ENCODE measurements at regions not wholly inside any gene's neighbourhood (a gene's known extent, or its start where the extent isn't known, plus 50 kb on each side); places are given as distances from the start of the nearest gene placed in this dataset.

DNA sequence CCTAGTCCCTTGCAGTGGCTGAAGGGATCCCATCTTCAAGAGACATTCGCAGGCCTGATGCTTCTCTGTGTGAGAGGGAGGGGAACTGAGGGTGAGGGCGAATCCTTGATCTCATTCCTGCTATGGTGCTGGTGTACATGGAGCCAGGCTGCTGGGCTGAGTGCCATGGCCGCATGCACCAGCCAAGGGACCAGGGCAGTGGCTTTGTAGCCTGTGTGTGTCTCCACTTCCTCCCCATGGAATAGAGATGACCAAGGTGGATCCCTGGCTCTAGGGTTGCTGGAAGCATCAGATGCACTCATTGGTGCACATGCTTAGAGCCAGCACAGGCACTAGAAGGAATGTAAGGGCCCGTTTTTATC is 195.0 kb downstream of the FOXL1 start:
- no peak for DNase-seq (ENCODE audit: low spot score)

- DNase-seq (ENCODE audit: low spot score): no peak
Measured at GRCh38 chr16:86774931-86775330, 196.6 kb downstream of the FOXL1 start.

- no peak for DNase-seq (ENCODE audit: low spot score)
Measured at GRCh38 chr16:86775511-86775921, 197.2 kb downstream of the FOXL1 start.

DNA sequence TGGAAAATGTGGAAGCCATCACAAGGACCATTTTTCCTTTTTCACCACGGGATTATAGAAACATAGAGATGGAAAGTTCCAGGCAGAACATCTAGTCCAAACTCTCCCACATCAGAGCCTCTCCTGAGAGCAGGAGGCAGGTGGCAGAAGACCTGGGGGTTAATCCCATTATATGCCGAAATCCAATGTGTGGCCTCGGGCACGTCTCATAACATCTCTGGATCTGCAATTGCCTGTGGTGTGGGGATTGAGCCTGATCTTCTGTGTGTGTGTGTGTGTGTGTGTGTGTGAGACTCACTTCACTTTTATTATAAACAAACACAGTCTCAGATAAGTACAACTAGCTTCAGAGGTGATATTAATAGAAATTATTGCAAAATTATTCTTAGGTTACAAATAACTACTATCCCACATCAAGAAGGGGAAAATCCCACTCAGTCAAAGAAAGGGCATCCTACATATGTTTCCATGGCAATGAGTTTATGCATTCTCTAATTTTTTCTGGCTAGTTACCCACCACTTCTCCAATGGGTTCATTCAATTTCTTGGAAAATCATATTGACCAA is 199.1 kb downstream of the FOXL1 start:
- no peak for DNase-seq (ENCODE audit: low spot score)

DNA sequence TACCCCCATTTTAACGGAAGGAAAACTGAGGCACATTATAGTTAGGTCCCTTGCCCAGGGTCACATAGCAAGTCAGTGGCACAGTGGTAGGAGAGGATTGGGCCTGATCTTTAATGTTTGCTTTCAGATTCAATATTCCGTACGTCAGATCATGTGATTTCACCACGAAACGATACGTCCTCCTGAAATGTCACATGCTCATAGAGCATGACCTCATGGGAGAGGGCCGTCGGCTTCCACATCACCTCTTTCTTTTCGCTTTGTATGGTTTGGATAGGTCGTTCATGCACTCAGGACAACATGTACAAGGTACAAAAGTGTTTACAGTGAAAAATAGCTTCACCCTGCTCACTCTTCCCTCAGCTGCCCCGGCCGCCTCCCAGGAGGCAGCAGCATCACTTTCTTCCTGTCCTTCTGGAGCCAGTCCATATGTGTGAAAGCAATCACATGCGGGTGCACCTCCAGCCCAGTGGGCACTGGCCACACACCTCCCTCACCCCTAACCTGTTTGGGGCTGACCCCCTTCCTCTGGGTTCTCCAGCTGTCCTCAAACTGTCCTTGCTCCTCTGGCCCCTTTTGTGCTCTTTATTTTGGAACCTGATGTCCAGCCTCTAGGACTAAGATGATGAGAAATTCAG is 199.9 kb downstream of the FOXL1 start:
- no peak for DNase-seq (ENCODE audit: low spot score)

GRCh38 chr16:86778978-86779377 is 200.6 kb downstream of the FOXL1 start:
- DNase-seq (ENCODE audit: low spot score): no peak

DNA sequence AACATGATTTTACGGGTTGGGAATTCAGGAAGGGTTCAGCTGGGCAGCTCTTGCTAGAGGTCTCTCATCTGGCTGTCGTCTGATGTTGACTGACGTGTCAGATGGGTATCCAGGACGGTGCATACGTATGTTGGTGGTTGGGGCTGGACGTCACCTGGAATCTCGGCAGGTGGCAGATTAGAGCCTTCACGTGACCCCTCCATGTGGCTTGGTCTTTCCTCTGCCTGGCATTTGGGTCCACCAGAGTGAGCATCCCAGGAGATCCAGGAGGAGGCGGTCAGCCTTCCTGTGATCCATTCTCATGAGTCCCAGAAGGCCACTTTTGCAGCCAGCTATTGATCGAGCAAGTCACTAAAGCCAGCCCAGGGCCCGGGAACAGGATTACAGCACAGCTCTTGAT is 202.7 kb downstream of the FOXL1 start:
- no peak for DNase-seq (ENCODE audit: low spot score)

- no peak for DNase-seq (ENCODE audit: low spot score)
Measured at GRCh38 chr16:86783636-86784626, 205.6 kb downstream of the FOXL1 start.

DNA sequence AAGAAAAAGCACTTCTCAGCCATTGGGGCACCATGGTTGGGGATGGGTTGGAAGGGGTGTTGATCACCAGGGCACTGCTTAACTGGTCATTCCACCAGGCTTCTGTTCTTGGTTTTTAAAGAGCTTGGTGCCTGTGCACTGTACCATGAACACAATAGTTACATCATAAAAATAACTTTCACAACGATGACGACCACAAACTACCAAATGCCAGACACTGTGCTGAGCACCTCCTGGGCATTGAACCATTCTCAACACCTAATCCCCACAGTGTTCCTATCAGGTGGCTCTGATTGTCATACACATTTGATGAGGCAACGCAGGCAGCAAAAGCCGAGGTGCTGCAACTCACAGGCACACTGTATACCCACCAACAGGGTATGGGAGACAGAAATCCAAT is 208.0 kb downstream of the FOXL1 start:
- no peak for DNase-seq (ENCODE audit: low spot score)

DNA sequence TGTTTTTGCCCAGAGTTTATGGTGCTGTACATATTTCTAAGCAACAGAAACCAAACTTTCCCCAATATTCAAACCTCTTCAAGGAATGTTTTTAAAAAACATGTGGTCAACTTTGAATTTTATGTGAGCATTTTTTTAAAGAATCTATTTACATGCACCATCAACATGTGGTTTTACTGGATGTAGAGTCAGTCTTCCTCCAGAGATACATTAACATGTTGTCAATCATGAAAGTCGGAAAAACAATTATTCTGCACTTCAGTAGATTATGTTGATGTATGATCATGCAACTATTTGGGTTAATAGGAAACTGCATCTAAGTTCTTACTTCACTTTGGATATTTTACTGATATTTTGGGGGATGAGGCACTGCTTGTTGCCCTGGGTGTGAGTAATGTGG is 208.6 kb downstream of the FOXL1 start:
- DNase-seq (ENCODE audit: low spot score): no peak

- no peak for DNase-seq (ENCODE audit: low spot score)
Measured at GRCh38 chr16:86787538-86787937, 209.2 kb downstream of the FOXL1 start.

GRCh38 chr16:86789621-86790051 is 211.3 kb downstream of the FOXL1 start:
- no peak for DNase-seq (ENCODE audit: low spot score)

DNA sequence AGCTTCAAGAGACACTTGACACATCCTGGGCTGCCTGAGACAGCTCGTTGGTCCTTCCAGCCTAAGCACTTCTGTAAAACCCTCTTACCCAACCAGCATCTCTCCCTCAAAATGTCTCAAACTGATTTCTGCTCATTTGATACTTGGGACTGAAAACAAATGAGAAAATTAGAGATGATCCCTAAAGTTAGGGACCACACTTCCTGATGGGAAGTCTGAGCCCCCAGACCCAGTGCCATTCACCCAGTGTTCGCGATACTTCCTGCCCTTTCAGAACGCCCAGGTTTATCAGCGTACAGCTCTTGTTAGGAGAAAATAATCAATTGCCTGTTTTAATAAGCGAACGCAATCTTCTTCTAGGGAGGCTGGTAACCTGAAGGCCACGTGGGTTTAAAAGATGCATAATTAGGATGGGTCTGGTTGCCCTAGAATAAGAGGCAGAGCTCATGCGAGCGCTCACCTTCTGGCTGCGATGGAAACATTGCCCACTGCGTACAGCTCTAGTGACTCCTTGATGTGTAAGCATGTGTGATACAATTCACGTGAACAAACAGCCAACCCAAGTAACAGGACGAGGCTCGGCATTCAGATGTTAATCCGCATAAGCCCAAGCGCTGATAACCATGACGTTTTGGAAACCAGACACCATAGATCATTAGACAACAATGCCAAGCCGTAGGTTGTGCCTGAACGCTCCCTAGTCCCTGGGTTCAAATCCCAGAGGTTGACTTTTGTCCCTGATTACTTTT is 213.1 kb downstream of the FOXL1 start:
- DNase-seq (ENCODE audit: low spot score): no peak

- DNase-seq (ENCODE audit: low spot score): no peak
Measured at GRCh38 chr16:86794216-86794864, 216.0 kb downstream of the FOXL1 start.

GRCh38 chr16:86797700-86798099 is 219.4 kb downstream of the FOXL1 start:
- no peak for DNase-seq (ENCODE audit: low spot score)

- no peak for DNase-seq (ENCODE audit: low spot score)
Measured at GRCh38 chr16:86798247-86799041, 220.1 kb downstream of the FOXL1 start.

DNA sequence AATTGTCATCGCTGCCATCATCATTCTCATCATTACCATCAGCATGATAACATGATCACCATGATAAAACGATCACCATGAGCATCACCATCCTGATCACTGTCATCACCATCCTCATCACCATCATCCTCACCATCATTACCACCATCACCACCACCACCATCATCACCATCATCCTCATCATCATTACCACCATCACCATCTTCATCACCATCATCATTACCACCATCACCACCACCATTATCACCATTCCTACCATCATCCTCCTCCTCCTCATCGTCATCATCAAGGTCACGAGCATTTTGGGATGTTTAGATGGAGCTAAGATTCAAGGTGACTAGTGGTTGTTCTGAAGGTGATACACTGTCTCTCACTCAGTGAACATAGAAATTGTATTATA is 221.0 kb downstream of the FOXL1 start:
- DNase-seq (ENCODE audit: low spot score): no peak

GRCh38 chr16:86800894-86801293 is 222.5 kb downstream of the FOXL1 start:
- no peak for DNase-seq (ENCODE audit: low spot score)

DNA sequence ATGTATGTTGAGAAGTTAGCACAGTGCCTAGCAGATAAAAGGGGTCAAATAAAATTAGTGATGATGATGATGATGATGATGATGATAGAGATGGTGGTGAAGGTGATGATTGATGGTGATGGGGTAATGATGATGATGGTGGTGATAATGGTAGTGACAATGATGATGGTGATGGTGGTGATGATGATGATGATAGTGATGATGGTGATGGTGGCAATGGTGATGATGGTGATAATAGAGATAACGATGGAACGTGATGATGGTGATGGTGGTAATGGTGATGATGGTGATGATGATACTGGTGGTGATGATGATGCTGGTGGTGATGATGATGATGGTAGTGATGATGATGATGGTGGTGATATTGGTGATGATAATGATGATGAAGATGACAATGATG is 223.7 kb downstream of the FOXL1 start:
- DNase-seq (ENCODE audit: low spot score): no peak

DNA sequence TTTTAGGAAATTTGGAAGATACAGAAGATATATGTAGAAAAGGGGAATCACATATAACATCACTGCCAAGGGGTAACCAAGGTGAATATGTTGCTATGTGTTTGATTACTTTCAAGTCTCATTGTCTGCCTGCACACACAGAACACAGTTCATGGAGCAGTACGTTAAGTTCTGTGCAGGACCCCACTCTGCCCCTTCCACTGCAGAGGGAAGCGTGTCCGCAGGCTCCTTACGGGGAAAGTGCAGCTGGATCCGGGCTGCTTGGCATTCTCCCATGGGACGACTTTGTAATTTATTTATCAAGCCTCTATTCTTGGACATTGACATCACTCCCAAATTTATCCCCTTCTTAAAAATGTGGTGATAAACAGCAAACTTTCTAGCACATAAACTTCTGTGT is 226.8 kb downstream of the FOXL1 start:
- DNase-seq (ENCODE audit: low spot score): no peak

Measured in D341Med (cell line).